ENCODE measurements at regions not wholly inside any gene's neighbourhood (a gene's known extent, or its start where the extent isn't known, plus 50 kb on each side); places are given as distances from the start of the nearest gene placed in this dataset.

DNA sequence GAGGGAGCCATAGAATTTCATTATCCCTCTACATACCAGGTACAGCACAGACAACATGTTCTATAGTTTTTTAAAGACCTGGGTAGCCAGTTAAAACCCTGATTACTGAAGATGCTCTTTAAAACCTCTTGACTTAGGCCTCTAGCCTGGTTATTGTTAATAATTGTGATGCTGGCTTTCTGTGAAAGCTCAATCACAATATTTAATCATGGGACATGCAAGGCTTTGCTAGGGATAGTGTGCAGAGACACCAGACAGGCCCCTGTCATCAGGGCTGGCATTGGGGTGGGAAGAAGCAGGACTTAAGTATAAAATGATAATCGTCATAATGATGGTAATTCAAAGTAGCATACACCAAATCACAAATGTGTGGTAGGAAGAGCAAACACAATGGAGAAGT lies 274.4 kb downstream of the PTBP2 start:
- no peak for DNase-seq (ENCODE audit: low read depth in 2 of 2)

DNA sequence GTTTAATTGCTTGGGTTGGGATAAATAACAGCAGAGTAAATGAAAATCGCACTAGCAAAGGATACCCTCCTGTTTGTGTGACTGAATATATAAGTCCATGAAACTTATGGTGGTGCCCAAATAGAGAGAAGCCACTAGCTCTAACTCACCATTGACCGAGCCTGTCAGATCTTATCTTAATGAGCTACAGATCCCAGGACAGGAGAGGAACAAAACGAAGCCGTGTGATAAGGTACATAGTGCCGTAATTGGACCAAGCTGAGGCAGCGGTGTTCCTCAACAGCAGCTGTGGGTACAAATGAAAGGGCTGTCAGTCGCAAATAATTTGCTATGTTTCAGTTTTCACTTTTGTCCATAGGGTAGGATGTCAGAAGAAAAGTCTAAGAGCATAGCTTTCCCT lies 276.1 kb downstream of the PTBP2 start:
- DNase-seq (ENCODE audit: low read depth in 2 of 2) = no peak

GRCh38 chr1:96998466-96998865 lies 276.9 kb downstream of the PTBP2 start:
- no peak for DNase-seq (ENCODE audit: low read depth in 2 of 2)

- DNase-seq (ENCODE audit: low read depth in 2 of 2) = no peak
These were observed 277.6 kb downstream of the PTBP2 start for GRCh38 chr1:96999191-96999590.

GRCh38 chr1:97004054-97004453 lies 282.5 kb downstream of the PTBP2 start:
- no peak for DNase-seq (ENCODE audit: low read depth in 2 of 2)

GRCh38 chr1:97004743-97005142 lies 283.2 kb downstream of the PTBP2 start:
- no peak for DNase-seq (ENCODE audit: low read depth in 2 of 2)

DNA sequence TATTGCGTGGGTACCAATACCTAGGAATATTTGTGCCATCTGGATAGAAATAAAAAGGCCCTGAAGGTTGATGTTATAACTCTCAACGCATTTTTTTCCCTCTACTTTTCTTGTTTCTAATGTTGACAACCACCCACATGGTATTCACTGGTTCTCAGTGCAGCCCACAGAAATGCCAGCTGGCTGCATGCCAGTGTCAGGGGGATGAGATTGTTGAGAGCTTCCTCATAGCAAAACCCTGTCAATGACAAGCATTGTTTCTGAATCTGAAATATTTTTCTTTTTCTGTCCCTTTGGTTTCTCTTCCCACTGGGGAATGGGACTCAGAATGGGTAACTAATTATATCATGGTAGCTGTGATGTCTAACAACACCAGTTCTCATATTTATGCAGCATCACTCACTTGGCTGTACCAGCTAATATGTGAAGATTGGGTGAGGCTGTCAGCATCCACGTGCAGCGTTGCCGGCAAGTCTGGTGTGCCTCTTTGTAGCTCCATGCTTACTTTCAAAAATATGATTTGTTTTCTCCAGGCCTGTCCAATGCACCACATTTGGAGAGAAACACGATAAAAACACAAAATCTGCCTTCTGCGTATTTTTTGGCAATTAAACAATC lies 284.6 kb downstream of the PTBP2 start:
- DNase-seq (ENCODE audit: low read depth in 2 of 2) = no peak

DNA sequence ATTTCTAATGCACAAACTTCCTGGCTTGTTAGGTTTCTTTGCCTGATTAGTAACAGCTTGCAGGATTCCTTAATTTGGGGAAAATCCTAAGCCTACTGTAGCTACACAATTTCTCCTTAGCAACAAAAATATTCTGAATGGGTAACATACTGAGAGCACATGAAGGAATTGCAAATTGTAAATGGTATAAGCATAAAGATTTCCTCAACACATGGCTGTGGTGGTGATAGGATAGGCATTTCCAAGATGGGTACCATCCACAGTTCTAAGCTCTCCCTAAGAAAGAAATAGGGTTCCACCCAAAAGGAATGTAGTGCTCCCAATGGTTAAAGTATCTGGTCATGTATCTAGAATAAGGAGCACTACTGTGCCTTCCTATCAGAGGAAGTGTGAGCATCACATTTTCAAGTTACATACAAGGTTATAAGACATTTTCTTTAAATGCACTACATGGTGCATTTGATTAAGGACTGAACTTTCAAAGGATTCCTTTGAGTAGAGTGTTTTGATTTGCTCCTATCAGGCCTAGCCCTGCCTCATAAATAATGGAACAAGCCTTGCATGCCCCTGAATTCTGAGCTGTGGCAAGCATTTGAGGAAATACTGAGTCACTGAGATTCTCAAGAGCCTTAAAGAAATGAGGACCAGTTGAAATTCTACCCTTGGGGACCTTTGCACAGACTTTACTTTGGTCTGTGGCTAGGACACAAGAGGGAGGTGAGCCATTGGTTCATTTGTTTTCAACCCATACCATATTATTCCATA lies 286.4 kb downstream of the PTBP2 start:
- no peak for DNase-seq (ENCODE audit: low read depth in 2 of 2)

DNA sequence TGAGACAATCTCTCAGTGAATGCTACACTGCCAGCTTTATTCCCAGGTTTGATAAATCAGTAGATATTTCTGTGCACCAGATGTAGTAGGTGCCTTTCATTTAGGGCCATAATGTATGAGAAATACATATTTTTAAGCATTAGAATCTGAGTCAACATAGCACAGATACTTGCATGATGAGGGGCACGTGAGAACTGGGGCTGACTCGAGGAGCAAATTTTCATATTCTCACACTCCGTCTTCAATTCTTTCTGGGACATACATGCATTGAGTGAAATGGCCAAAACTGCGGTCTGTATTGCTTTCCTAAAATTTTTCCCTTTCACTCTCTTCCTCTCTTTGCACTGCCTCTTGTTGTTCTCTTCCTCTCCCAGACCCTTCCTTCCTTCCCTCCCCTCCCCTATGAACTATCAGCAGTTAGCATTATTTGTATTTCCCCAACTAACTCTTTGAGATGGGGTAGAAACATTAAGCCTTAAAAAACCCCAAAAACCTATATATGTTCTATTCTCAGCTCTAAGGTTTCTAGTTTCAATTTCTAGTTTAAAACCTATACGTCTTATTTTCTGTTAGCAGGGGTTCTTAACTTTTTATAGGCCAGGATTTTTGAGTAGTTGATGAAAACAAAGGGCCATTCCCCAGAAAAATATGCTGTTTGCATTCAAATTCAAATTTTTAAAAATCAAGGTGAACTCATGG lies 289.1 kb downstream of the PTBP2 start:
- DNase-seq (ENCODE audit: low read depth in 2 of 2) = no peak

GRCh38 chr1:97013136-97013535 lies 291.6 kb downstream of the PTBP2 start:
- no peak for DNase-seq (ENCODE audit: low read depth in 2 of 2)

DNA sequence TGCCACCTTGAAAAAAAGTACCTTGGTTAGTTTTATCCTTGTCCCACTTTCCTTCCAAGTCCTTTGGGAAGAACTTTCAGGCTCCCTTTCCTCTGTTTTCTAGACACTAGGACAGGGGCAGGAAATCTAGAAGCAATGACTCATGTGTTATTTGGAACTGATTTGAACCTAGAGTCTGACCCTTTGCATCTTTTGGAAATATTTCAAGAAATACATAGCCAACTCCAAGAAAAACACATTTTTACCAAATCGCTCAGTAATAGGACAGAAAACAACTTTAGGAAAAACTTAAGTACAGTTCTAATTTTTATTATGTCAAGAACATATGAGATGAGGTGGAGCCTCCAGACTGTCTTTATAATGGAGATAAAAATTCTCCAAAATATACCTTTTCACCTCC lies 292.4 kb downstream of the PTBP2 start:
- no peak for DNase-seq (ENCODE audit: low read depth in 2 of 2)

GRCh38 chr1:97014426-97014825 lies 292.8 kb downstream of the PTBP2 start:
- DNase-seq (ENCODE audit: low read depth in 2 of 2) = no peak

GRCh38 chr1:97017895-97018294 lies 296.3 kb downstream of the PTBP2 start:
- no peak for DNase-seq (ENCODE audit: low read depth in 2 of 2)

All from stimulated activated CD8-positive, alpha-beta memory T cell treated with anti-CD3 and anti-CD28 coated beads, Interleukin-15, amount 100 ng/mL, for 4 hours (primary cell).